ENCODE measurements at regions not wholly inside any gene's neighbourhood (a gene's known extent, or its start where the extent isn't known, plus 50 kb on each side); places are given as distances from the start of the nearest gene placed in this dataset.

GRCh38 chr1:213331631-213332175 lies 280.7 kb downstream of the RPS6KC1 start:
- no peak for DNase-seq
- no peaks in the 10 kb centered on the region for H3K36me3 ChIP-seq (replicated peaks in 1 of 2; ENCODE audit: control insufficient read depth in 1 of 2, insufficient read depth in 2 of 2, low read length in 2 of 2)
- Mint-ChIP-seq H3K27ac (peak overlapping the region in 1 of 7 donors; percentile 45), H3K36me3 (no peaks in the 10 kb centered on the region), H3K27me3 (ENCODE audit: low read depth in 3 of 3) (peaks cover 0 to 1% (median 0%) of the 10 kb centered on the region in 3 donors), H3K4me1 (peaks cover 36% of the 10 kb centered on the region), H3K4me3 (no peak overlapping the region), H3K9me3 (peaks cover 0 to 1% (median 0%) of the 10 kb centered on the region in 7 donors)
- H3K4me3 ChIP-seq (replicated peaks in 1 of 3; ENCODE audit: low read depth in 2 of 3, low read length in 3 of 3) = no peak overlapping the region
- no peaks in the 10 kb centered on the region for H3K27me3 ChIP-seq (ENCODE audit: control insufficient read depth in 2 of 2, insufficient read depth in 2 of 2, low read length in 2 of 2)
- H4K20me1 ChIP-seq (ENCODE audit: insufficient read depth, low read length) = no peaks in the 10 kb centered on the region
- no peak overlapping the region for H3K27ac ChIP-seq (ENCODE audit: low read depth in 1 of 2, low read length in 2 of 2)
- no peak overlapping the region for H2AFZ ChIP-seq (ENCODE audit: insufficient read depth, low read depth, low read length, poor library complexity, severe bottlenecking)
- intact Hi-C loops (cut with micrococcal nuclease) = no loop called here
- WGBS (ENCODE audit: insufficient coverage) = 51% methylated on average over 3 of the region's 4 CpGs
- peaks cover 25 to 28% of the 10 kb centered on the region in 2 donors for H3K4me1 ChIP-seq (ENCODE audit: control insufficient read depth in 1 of 2, insufficient read depth in 2 of 2, low read length in 2 of 2)
- no peak overlapping the region for H3K4me2 ChIP-seq (replicated peaks; ENCODE audit: extremely low read depth, low read length, poor library complexity, severe bottlenecking)
- no peaks in the 10 kb centered on the region for H3K9me3 ChIP-seq (replicated peaks in 1 of 2; ENCODE audit: control insufficient read depth in 1 of 2, insufficient read depth in 1 of 2, low read length in 2 of 2)
- no peak overlapping the region for H3K9ac ChIP-seq (ENCODE audit: insufficient read depth, low read length, poor library complexity, severe bottlenecking)
- TF ChIP-seq CTCF (IDR thresholded peaks at IDR 0.05) = no peak
- H3K79me2 ChIP-seq (ENCODE audit: insufficient read depth, low read length) = no peaks in the 10 kb centered on the region

GRCh38 chr1:213332491-213332890 lies 281.4 kb downstream of the RPS6KC1 start:
- Histone ChIP-seq H3K9ac (ENCODE audit: insufficient read depth, low read length, poor library complexity, severe bottlenecking) (no peak overlapping the region), H3K4me1 (ENCODE audit: control insufficient read depth in 1 of 2, insufficient read depth in 2 of 2, low read length in 2 of 2) (peaks cover 17 to 20% of the 10 kb centered on the region in 2 donors), H3K36me3 (replicated peaks in 1 of 2; ENCODE audit: control insufficient read depth in 1 of 2, insufficient read depth in 2 of 2, low read length in 2 of 2) (no peaks in the 10 kb centered on the region), H3K4me3 (replicated peaks in 1 of 3; ENCODE audit: low read depth in 2 of 3, low read length in 3 of 3) (no peak overlapping the region), H4K20me1 (ENCODE audit: insufficient read depth, low read length) (no peaks in the 10 kb centered on the region), H3K9me3 (replicated peaks in 1 of 2; ENCODE audit: control insufficient read depth in 1 of 2, insufficient read depth in 1 of 2, low read length in 2 of 2) (no peaks in the 10 kb centered on the region), H3K27me3 (ENCODE audit: control insufficient read depth in 2 of 2, insufficient read depth in 2 of 2, low read length in 2 of 2) (no peaks in the 10 kb centered on the region), H3K79me2 (ENCODE audit: insufficient read depth, low read length) (no peaks in the 10 kb centered on the region), H3K27ac (ENCODE audit: low read depth in 1 of 2, low read length in 2 of 2) (no peak overlapping the region), H2AFZ (ENCODE audit: insufficient read depth, low read depth, low read length, poor library complexity, severe bottlenecking) (no peak overlapping the region), H3K4me2 (replicated peaks; ENCODE audit: extremely low read depth, low read length, poor library complexity, severe bottlenecking) (no peak overlapping the region)
- TF ChIP-seq CTCF (IDR thresholded peaks at IDR 0.05) = no peak
- intact Hi-C loops (cut with micrococcal nuclease) = no loop called here
- Mint-ChIP-seq H3K9me3 (peaks cover 0 to 3% (median 0%) of the 10 kb centered on the region in 7 donors), H3K36me3 (no peaks in the 10 kb centered on the region), H3K27ac (peak overlapping the region in 2 of 7 donors; percentile 41 to 64), H3K27me3 (ENCODE audit: low read depth in 3 of 3) (no peaks in the 10 kb centered on the region), H3K4me3 (no peak overlapping the region), H3K4me1 (peaks cover 28% of the 10 kb centered on the region)
- WGBS (ENCODE audit: insufficient coverage) = 100% methylated on average over 1 of the region's 4 CpGs
- no peak for DNase-seq
